ENCODE measurements at regions not wholly inside any gene's neighbourhood (a gene's known extent, or its start where the extent isn't known, plus 50 kb on each side); places are given as distances from the start of the nearest gene placed in this dataset.

GRCh38 chr5:101580591-101580990, 677.5 kb upstream of the ST8SIA4 start:
- Histone ChIP-seq H2BK15ac (ENCODE audit: low read depth, low read length) (no peak overlapping the region), H3K27me3 (ENCODE audit: insufficient read depth, low read length) (no peaks in the 10 kb centered on the region), H2BK120ac (ENCODE audit: low read depth, low read length, poor library complexity, severe bottlenecking) (no peak overlapping the region), H3T11ph (ENCODE audit: low read length) (no peak overlapping the region), H4K91ac (ENCODE audit: insufficient read length, low read depth, low read length) (no peak overlapping the region), H2AK5ac (ENCODE audit: insufficient read length, low read length) (no peak overlapping the region), H3K9me3 (ENCODE audit: control insufficient read depth, low read depth, low read length) (no peaks in the 10 kb centered on the region), H3K23ac (ENCODE audit: insufficient read length, low read depth, low read length) (no peak overlapping the region), H3K14ac (ENCODE audit: insufficient read depth, low read length) (no peak overlapping the region), H2BK12ac (ENCODE audit: insufficient read length, low read depth, low read length) (no peak overlapping the region), H3K9ac (ENCODE audit: extremely low read depth, insufficient read length, low read length) (no peak overlapping the region), H3K4me1 (ENCODE audit: insufficient read depth, low read length) (no peaks in the 10 kb centered on the region), H3K4ac (ENCODE audit: low read depth, low read length) (no peak overlapping the region), H3K27ac (ENCODE audit: insufficient read length, low read depth, low read length) (no peak overlapping the region), H4K8ac (replicated peaks; ENCODE audit: insufficient read length, low read depth, low read length) (no peak overlapping the region), H4K5ac (ENCODE audit: insufficient read length, low read depth, low read length) (no peak overlapping the region), H3K23me2 (ENCODE audit: insufficient read length, low read depth, low read length, poor library complexity, severe bottlenecking) (no peaks in the 10 kb centered on the region), H2BK20ac (ENCODE audit: low read depth, low read length, poor library complexity, severe bottlenecking) (no peak overlapping the region), H3K4me2 (ENCODE audit: insufficient read depth, insufficient read length, low read length) (no peak overlapping the region), H4K20me1 (ENCODE audit: control insufficient read depth, insufficient read depth, insufficient read length) (no peaks in the 10 kb centered on the region), H3K79me1 (ENCODE audit: insufficient read depth, low read depth, low read length, poor library complexity, severe bottlenecking) (no peaks in the 10 kb centered on the region), H3K79me2 (ENCODE audit: insufficient read depth, low read length) (no peaks in the 10 kb centered on the region), H2BK5ac (ENCODE audit: insufficient read length, low read length) (no peak overlapping the region), H2AFZ (ENCODE audit: low read length) (no peak overlapping the region), H3K56ac (ENCODE audit: insufficient read length, low read depth, low read length) (no peak overlapping the region), H3K18ac (ENCODE audit: insufficient read length, low read depth, low read length) (no peak overlapping the region)
- Mint-ChIP-seq H3K4me3 (no peak overlapping the region), H3K36me3 (ENCODE audit: insufficient read depth in 1 of 3, low read depth in 3 of 3) (no peaks in the 10 kb centered on the region), H3K4me1 (no peaks in the 10 kb centered on the region), H3K9me3 (no peaks in the 10 kb centered on the region), H3K27ac (no peak overlapping the region), H3K27me3 (ENCODE audit: low read depth) (no peaks in the 10 kb centered on the region)
- no peak for DNase-seq
- no peak for TF ChIP-seq CTCF (conservative IDR thresholded peaks at IDR 0.05)
- no CpG with 5 or more reads among the region's 3 CpGs for WGBS (ENCODE audit: extremely low coverage, insufficient read length, low lambda C conversion rate)

All from H9 (cell line).